Adrenal gland (tissue), 5 donors: ENCODE measurements at regions not wholly inside any gene's neighbourhood (a gene's known extent, or its start where the extent isn't known, plus 50 kb on each side); places are given as distances from the start of the nearest gene placed in this dataset.

Experiments used
- CTCF ChIP-seq, 6 experiments: fragments of 450-650 bp in 4 of 6; fragments of 200-600 bp in 2 of 6; sonication (generic) in 1 of 6; IDR thresholded peaks; 1 replicate in 5 of 6; 2 replicates in 1 of 6; pipeline versions ENCODE4 v1.5.1 to v1.8.0; 2016 to 2021; ENCODE audit warnings: antibody characterized with exemption in 6 of 6, mild to moderate bottlenecking in 2 of 6, moderate library complexity in 1 of 6
- POLR2A ChIP-seq, 2 donors: fragments of 450-650 bp; IDR thresholded peaks; one replicate each; pipeline ENCODE4 v1.6.1; 2017; ENCODE audit warnings: antibody characterized with exemption in 2 of 2, mild to moderate bottlenecking in 2 of 2, moderate library complexity in 1 of 2
- donor health status: DM: no; HTN: no; CAD: no.

GRCh38 chr6:40330301-40330721, 256.9 kb downstream of the LRFN2 start:
- TF ChIP-seq CTCF (IDR thresholded peaks at IDR 0.05), result no peak
- no peak for TF ChIP-seq POLR2A (IDR thresholded peaks at IDR 0.05)
